Smooth muscle cell (in vitro differentiated cells): ENCODE measurements at regions not wholly inside any gene's neighbourhood (a gene's known extent, or its start where the extent isn't known, plus 50 kb on each side); places are given as distances from the start of the nearest gene placed in this dataset.

Source experiments
- DNase-seq: peaks from one replicate; lab custom pipeline; 2025; ENCODE audit not compliant: unreplicated experiment; lab: John Stamatoyannopoulos, UW
- H2AFZ ChIP-seq: fragments of 200-600 bp; sonication (generic); 2 replicates; pipeline ENCODE4 v1.6.0; 2016; ENCODE audit warnings: antibody characterized with exemption, low read depth, mild to moderate bottlenecking
- H3F3A ChIP-seq: fragments of 200-600 bp; sonication (generic); 2 replicates; pipeline ENCODE4 v1.6.0; 2017; ENCODE audit warnings: antibody characterized with exemption, low read depth
- H3K27ac ChIP-seq: fragments of 200-600 bp; sonication (generic); 2 replicates; pipeline ENCODE4 v1.5.1; 2016; ENCODE audit warnings: low read depth, mild to moderate bottlenecking
- H3K27me3 ChIP-seq: fragments of 200-600 bp; sonication (generic); 2 replicates; pipeline ENCODE4 v1.6.1; 2016; ENCODE audit warnings: low read depth, mild to moderate bottlenecking
- H3K36me3 ChIP-seq: fragments of 200-600 bp; sonication (generic); 2 replicates; pipeline ENCODE4 v1.5.1; 2016; ENCODE audit warnings: low read depth
- H3K4me1 ChIP-seq: fragments of 200-600 bp; sonication (generic); 2 replicates; pipeline ENCODE4 v1.5.1; 2016; ENCODE audit warnings: low read depth
- H3K4me2 ChIP-seq: fragments of 200-600 bp; sonication (generic); 2 replicates; pipeline ENCODE4 v1.6.0; 2016; ENCODE audit warnings: mild to moderate bottlenecking
- H3K4me3 ChIP-seq: fragments of 200-600 bp; sonication (generic); 2 replicates; pipeline ENCODE4 v1.5.1; 2016; ENCODE audit warnings: mild to moderate bottlenecking
- H3K79me2 ChIP-seq: fragments of 200-600 bp; sonication (generic); 2 replicates; pipeline ENCODE4 v1.6.0; 2016; ENCODE audit warnings: low read depth, mild to moderate bottlenecking
- H3K9ac ChIP-seq: fragments of 200-600 bp; sonication (generic); 2 replicates; pipeline ENCODE4 v1.6.0; 2016; ENCODE audit warnings: low read depth
- H3K9me3 ChIP-seq: fragments of 200-600 bp; sonication (generic); replicated peaks from 2 replicates; pipeline ENCODE4 v1.5.1; 2016; ENCODE audit warnings: low read depth
- H4K20me1 ChIP-seq: fragments of 200-600 bp; sonication (generic); 2 replicates; pipeline ENCODE4 v1.6.0; 2016; ENCODE audit warnings: low read depth
- CTCF ChIP-seq: fragments of 200-600 bp; sonication (generic); IDR thresholded peaks from 2 replicates; pipeline ENCODE4 v1.5.1; 2017; ENCODE audit warnings: borderline replicate concordance, mild to moderate bottlenecking, antibody characterized with exemption; ENCODE audit not compliant: insufficient read depth, poor library complexity, severe bottlenecking
- WGBS: methylation state at CpG from one replicate; pipeline ENCODE4 v1.1.7; 2016; ENCODE audit warnings: low lambda C conversion rate; 5-methylcytosine and 5-hydroxymethylcytosine counted together

GRCh38 chr5:36787365-36788093 lies 89.0 kb upstream of the NIPBL start:
- no peak overlapping the region for H3K27ac ChIP-seq
- 77% methylated on average over 8 of the region's 8 CpGs for WGBS
- no peaks in the 10 kb centered on the region for H4K20me1 ChIP-seq
- no peaks in the 10 kb centered on the region for H3K27me3 ChIP-seq
- H3K4me3 ChIP-seq, result no peak overlapping the region
- no peaks in the 10 kb centered on the region for H3F3A ChIP-seq
- no peak overlapping the region for H3K4me2 ChIP-seq
- H3K9me3 ChIP-seq, result no peaks in the 10 kb centered on the region
- no peak for TF ChIP-seq CTCF
- DNase-seq, result no peak
- H3K36me3 ChIP-seq, result no peaks in the 10 kb centered on the region
- no peak overlapping the region for H2AFZ ChIP-seq
- no peak overlapping the region for H3K9ac ChIP-seq
- no peaks in the 10 kb centered on the region for H3K4me1 ChIP-seq
- H3K79me2 ChIP-seq, result no peaks in the 10 kb centered on the region

- Histone ChIP-seq H3K4me2 (no peak overlapping the region), H3K27me3 (no peaks in the 10 kb centered on the region), H3K9me3 (no peaks in the 10 kb centered on the region), H3K79me2 (no peaks in the 10 kb centered on the region), H2AFZ (no peak overlapping the region), H4K20me1 (no peaks in the 10 kb centered on the region), H3K27ac (no peak overlapping the region), H3F3A (no peaks in the 10 kb centered on the region), H3K36me3 (no peaks in the 10 kb centered on the region), H3K4me1 (no peaks in the 10 kb centered on the region), H3K9ac (no peak overlapping the region), H3K4me3 (no peak overlapping the region)
- WGBS, result 92% methylated on average over 1 of the region's 1 CpG
- DNase-seq, result no peak
- no peak for TF ChIP-seq CTCF
Observed at GRCh38 chr5:36790847-36791246, 85.7 kb upstream of the NIPBL start.

- WGBS, result 84% methylated on average over 4 of the region's 4 CpGs
- no peak overlapping the region for H3K9ac ChIP-seq
Observed at GRCh38 chr5:36792560-36793180, 83.9 kb upstream of the NIPBL start.

More at GRCh38 chr5:36792560-36793180, 83.9 kb upstream of the NIPBL start:
- Histone ChIP-seq H3K27ac (no peak overlapping the region), H3K4me1 (no peaks in the 10 kb centered on the region), H3K4me3 (no peak overlapping the region), H3K27me3 (no peaks in the 10 kb centered on the region), H3K79me2 (no peaks in the 10 kb centered on the region), H2AFZ (no peak overlapping the region), H3F3A (no peaks in the 10 kb centered on the region), H3K4me2 (no peak overlapping the region), H3K36me3 (no peaks in the 10 kb centered on the region), H3K9me3 (no peaks in the 10 kb centered on the region), H4K20me1 (no peaks in the 10 kb centered on the region)
- no peak for TF ChIP-seq CTCF
- no peak for DNase-seq
